Stimulated activated naive CD8-positive, alpha-beta T cell treated with anti-CD3 and anti-CD28 coated beads, Interleukin-15, Interleukin-2, amounts not matched to agents 100 ng/mL and 50 ng/mL, for 24 hours (primary cell): ENCODE measurements at regions not wholly inside any gene's neighbourhood (a gene's known extent, or its start where the extent isn't known, plus 50 kb on each side); places are given as distances from the start of the nearest gene placed in this dataset.
A peak's percentile ranks its signal among the peaks of the same experiment; 100 is the strongest.

Source experiments
- H3K27ac Mint-ChIP-seq: one replicate; pipeline ENCODE4 v1.8.0; 2021; ENCODE audit warnings: mild to moderate bottlenecking, mixed read lengths
- H3K27me3 Mint-ChIP-seq: one replicate; pipeline ENCODE4 v1.8.0; 2021; ENCODE audit warnings: mixed read lengths
- H3K36me3 Mint-ChIP-seq: one replicate; pipeline ENCODE4 v1.8.0; 2021; ENCODE audit warnings: low read depth, mixed read lengths
- H3K4me1 Mint-ChIP-seq: one replicate; pipeline ENCODE4 v1.8.0; 2021; ENCODE audit warnings: low read depth, mixed read lengths
- H3K4me3 Mint-ChIP-seq: one replicate; pipeline ENCODE4 v1.8.0; 2021; ENCODE audit warnings: mild to moderate bottlenecking, mixed read lengths
- H3K9me3 Mint-ChIP-seq: one replicate; pipeline ENCODE4 v1.8.0; 2021; ENCODE audit warnings: mixed read lengths

DNA sequence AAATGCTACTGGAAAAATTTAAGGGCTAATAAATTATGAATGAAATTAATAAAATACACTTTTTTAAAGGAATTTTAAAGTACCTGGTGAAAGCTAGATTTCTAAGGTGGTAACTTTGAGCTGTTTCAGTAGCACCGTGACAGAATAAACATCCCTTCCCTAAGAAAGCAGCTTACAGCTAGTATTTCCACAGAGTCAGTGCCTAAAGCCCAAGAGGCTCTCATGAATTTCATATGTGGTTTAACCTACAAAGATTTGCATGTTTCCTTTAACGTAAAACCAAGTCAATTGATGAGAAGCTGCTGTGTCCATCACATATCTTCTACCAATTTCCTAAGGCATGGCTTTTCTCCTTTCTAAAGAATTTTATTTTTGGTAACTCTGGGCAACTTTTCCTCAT, 56.8 kb downstream of the IFNG start:
- Mint-ChIP-seq H3K9me3 (no peaks in the 10 kb centered on the region), H3K4me1 (peaks cover 6% of the 10 kb centered on the region), H3K27me3 (peaks cover 5% of the 10 kb centered on the region), H3K27ac (no peak overlapping the region), H3K4me3 (no peak overlapping the region), H3K36me3 (no peaks in the 10 kb centered on the region)

DNA sequence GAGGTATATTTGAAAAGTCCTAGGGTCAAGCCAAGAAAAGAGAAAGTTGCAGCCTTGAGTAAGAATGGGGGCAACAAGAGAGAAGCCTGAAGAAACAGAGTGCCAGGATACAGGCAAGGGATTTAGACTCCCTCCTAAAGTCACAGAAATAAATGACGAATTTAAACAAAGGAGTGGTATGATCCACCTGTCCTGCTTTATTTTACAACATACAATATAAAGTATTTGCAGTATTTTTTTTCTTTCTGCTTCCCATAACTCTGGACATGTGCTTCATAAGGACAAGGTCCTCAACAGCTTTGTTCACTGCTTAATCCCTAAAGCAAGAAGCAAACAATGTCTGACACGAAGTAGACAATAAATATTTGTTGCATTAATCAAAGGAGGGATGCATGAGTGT, 57.4 kb downstream of the IFNG start:
- H3K36me3 Mint-ChIP-seq: no peaks in the 10 kb centered on the region
- peaks cover 3% of the 10 kb centered on the region for H3K4me1 Mint-ChIP-seq
- H3K9me3 Mint-ChIP-seq: no peaks in the 10 kb centered on the region
- H3K27ac Mint-ChIP-seq: no peak overlapping the region
- no peak overlapping the region for H3K4me3 Mint-ChIP-seq
- peaks cover 5% of the 10 kb centered on the region for H3K27me3 Mint-ChIP-seq

- peaks cover 5% of the 10 kb centered on the region for H3K27me3 Mint-ChIP-seq
- no peaks in the 10 kb centered on the region for H3K36me3 Mint-ChIP-seq
- no peak overlapping the region for H3K4me3 Mint-ChIP-seq
- H3K9me3 Mint-ChIP-seq: no peaks in the 10 kb centered on the region
- no peak overlapping the region for H3K27ac Mint-ChIP-seq
- peaks cover 3% of the 10 kb centered on the region for H3K4me1 Mint-ChIP-seq
Observed at GRCh38 chr12:68100241-68100640, 59.3 kb downstream of the IFNG start.

GRCh38 chr12:68098939-68099338, 60.6 kb downstream of the IFNG start:
- Mint-ChIP-seq H3K27me3 (peaks cover 5% of the 10 kb centered on the region), H3K27ac (no peak overlapping the region), H3K4me1 (peaks cover 11% of the 10 kb centered on the region), H3K9me3 (no peaks in the 10 kb centered on the region), H3K4me3 (no peak overlapping the region), H3K36me3 (no peaks in the 10 kb centered on the region)

DNA sequence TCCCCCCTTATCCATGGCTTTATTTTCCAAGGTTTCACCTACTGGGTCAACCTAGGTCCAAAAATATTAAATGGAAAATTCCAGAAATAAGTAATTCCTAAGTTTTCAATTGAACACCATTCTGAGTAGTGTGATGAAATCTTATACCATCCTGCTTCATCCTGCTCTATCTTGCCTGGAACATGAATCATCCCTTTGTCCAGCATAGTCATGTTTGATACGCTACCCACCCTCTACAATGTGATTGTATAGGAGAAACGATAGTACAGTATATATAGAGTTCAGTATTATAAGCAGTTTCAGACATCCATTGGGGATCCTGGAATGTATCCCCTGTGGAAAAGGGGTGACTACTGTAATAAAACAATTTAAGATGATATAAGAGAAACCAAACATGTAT, 62.2 kb downstream of the IFNG start:
- H3K9me3 Mint-ChIP-seq: no peaks in the 10 kb centered on the region
- no peak overlapping the region for H3K27ac Mint-ChIP-seq
- peaks cover 13% of the 10 kb centered on the region for H3K4me1 Mint-ChIP-seq
- H3K36me3 Mint-ChIP-seq: no peaks in the 10 kb centered on the region
- H3K27me3 Mint-ChIP-seq: peaks cover 5% of the 10 kb centered on the region
- H3K4me3 Mint-ChIP-seq: no peak overlapping the region

- Mint-ChIP-seq H3K27me3 (no peaks in the 10 kb centered on the region), H3K36me3 (peaks cover 2% of the 10 kb centered on the region), H3K4me1 (peaks cover 12% of the 10 kb centered on the region), H3K4me3 (no peak overlapping the region), H3K27ac (no peak overlapping the region), H3K9me3 (peaks cover 6% of the 10 kb centered on the region)
Observed at GRCh38 chr12:68094645-68095395, 64.7 kb downstream of the IFNG start.

DNA sequence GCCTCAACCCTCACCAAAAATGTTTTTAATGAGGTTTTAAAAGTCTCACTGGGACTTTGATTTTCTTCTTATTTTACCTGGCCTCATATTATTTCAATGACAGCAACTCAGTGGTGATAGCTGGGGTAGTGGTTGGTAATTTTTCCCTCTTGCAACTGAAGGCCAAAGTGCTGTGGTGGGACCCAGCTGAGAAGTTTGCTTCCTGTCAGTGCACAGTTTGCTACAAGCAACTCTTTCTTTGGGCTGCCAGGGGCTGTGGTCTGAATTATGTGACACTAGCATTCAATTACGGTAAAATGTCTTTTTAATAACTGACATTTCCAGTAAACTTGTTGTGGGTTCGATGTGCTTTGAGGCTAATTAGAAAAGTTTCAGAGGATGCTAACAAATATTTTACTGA, 65.3 kb downstream of the IFNG start:
- no peaks in the 10 kb centered on the region for H3K27me3 Mint-ChIP-seq
- H3K27ac Mint-ChIP-seq: no peak overlapping the region
- H3K4me1 Mint-ChIP-seq: peaks cover 12% of the 10 kb centered on the region
- peaks cover 4% of the 10 kb centered on the region for H3K36me3 Mint-ChIP-seq
- H3K4me3 Mint-ChIP-seq: no peak overlapping the region
- peaks cover 12% of the 10 kb centered on the region for H3K9me3 Mint-ChIP-seq

DNA sequence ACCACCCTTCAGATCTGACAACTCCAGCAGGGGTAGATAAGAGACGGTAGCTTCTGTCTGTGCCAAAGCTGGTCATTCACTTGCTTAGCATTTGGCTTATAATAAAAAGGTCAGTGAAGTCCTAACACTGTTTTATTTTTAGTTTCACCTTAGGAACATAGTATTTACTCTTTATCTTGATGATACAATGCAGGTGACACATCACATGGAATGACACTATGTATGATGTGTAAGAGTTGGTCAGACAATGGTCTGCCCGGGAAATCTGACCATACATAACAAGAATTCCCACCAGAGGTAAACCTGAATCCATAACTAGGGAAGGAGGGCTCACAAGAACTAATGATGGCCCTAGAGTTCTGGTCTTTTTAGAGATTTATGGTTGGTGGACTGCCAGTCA, 66.6 kb downstream of the IFNG start:
- no peak overlapping the region for H3K27ac Mint-ChIP-seq
- peaks cover 16% of the 10 kb centered on the region for H3K9me3 Mint-ChIP-seq
- no peak overlapping the region for H3K4me3 Mint-ChIP-seq
- H3K36me3 Mint-ChIP-seq: peaks cover 4% of the 10 kb centered on the region
- no peaks in the 10 kb centered on the region for H3K27me3 Mint-ChIP-seq
- peaks cover 12% of the 10 kb centered on the region for H3K4me1 Mint-ChIP-seq

DNA sequence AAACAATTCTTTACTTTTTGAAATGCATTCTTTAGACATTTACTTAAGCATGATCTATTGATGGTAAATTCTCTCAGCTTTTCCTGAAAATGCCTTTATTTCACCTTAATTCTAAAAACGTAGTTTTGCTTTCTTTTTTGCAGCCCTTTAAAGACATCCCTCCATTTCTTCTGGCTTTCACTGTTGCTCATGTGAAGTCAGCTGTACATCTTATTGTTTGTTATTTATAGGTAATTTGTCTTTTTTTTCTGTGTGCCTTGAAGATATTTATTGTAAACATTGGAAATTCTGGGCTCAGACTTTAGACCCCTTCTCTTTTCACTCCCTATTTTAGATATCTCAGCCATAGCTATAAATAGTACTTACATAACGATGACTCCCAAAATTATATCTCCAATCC, 70.4 kb downstream of the IFNG start:
- Mint-ChIP-seq H3K36me3 (peaks cover 9% of the 10 kb centered on the region), H3K27ac (no peak overlapping the region), H3K9me3 (peaks cover 27% of the 10 kb centered on the region), H3K4me1 (peaks cover 4% of the 10 kb centered on the region), H3K4me3 (no peak overlapping the region), H3K27me3 (no peaks in the 10 kb centered on the region)

DNA sequence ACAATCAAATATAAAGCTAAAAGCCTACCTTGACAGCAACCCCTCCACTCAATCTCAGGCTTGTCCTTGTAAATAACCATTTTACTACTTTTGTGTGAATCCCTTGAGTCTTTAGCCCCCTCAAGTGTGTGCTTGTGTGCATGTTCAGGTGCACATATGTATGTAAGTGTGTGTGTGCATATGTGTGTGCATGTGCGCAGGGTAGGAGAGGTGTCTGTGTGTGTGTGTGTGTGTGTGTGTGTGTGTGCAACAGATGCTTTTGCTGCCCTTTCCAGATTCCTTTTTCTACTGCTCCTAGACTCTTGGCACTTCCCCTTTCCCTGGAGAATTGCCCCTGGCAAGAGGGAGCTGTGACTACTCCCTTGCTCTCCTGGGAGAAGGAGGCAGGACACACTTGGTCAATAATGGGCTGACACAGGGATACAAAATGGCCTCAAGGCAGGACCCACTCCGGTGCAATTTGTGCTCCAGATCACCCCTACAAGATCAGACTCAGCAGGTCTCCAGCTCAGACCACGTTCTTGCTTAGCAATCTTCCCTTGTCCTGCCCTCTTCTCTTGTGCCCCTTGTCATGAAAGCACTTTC, 73.4 kb downstream of the IFNG start:
- H3K27ac Mint-ChIP-seq: no peak overlapping the region
- H3K27me3 Mint-ChIP-seq: no peaks in the 10 kb centered on the region
- peaks cover 40% of the 10 kb centered on the region for H3K9me3 Mint-ChIP-seq
- no peak overlapping the region for H3K4me3 Mint-ChIP-seq
- peaks cover 8% of the 10 kb centered on the region for H3K4me1 Mint-ChIP-seq
- peaks cover 22% of the 10 kb centered on the region for H3K36me3 Mint-ChIP-seq

DNA sequence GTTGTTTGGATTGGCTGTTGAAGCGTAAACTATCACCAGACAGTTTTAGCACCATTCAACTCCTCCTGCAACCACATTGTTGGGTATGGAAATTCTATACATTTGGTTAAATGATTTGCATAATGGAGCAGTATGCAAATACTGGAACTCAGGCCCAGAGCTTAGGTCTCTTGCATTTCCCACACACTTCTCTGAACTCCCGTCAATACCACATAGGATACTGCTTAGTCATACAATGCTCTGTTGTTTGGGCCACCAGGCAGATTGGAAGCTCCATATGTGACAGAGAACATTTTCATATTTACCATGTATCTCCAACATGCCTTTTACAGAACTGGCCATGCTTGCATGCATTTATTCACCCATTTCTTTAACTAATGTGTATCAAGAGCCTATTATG, 78.0 kb downstream of the IFNG start:
- Mint-ChIP-seq H3K9me3 (peaks cover 24% of the 10 kb centered on the region), H3K36me3 (peaks cover 17% of the 10 kb centered on the region), H3K4me3 (no peak overlapping the region), H3K27me3 (no peaks in the 10 kb centered on the region), H3K4me1 (peaks cover 38% of the 10 kb centered on the region), H3K27ac (no peak overlapping the region)

DNA sequence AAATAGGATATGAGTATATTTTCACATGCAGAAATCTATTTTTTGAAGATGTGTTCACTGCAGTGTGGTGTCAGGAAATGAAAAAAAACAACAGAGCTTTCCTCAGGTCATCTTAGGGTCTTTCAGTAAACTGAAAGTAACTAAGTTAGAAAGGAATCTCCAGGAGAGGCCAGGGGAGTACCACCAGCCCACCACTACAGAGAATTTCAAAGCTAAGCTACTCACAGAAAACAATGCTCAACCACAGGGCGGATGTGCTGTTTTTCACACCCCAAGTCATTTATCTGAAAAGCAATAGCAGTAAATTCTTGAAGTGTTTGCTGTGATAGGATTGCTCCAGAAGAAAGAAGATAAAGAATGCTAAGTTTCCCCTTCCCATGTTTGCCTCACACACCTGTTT, 79.0 kb downstream of the IFNG start:
- Mint-ChIP-seq H3K4me3 (no peak overlapping the region), H3K27me3 (no peaks in the 10 kb centered on the region), H3K27ac (peak overlapping the region; percentile 56), H3K9me3 (peaks cover 24% of the 10 kb centered on the region), H3K36me3 (peaks cover 17% of the 10 kb centered on the region), H3K4me1 (peaks cover 38% of the 10 kb centered on the region)

- peaks cover 11% of the 10 kb centered on the region for H3K36me3 Mint-ChIP-seq
- H3K27me3 Mint-ChIP-seq: no peaks in the 10 kb centered on the region
- H3K27ac Mint-ChIP-seq: no peak overlapping the region
- H3K4me3 Mint-ChIP-seq: no peak overlapping the region
- H3K9me3 Mint-ChIP-seq: peaks cover 12% of the 10 kb centered on the region
- H3K4me1 Mint-ChIP-seq: peaks cover 38% of the 10 kb centered on the region
Observed at GRCh38 chr12:68078737-68079136, 80.8 kb downstream of the IFNG start.

- Mint-ChIP-seq H3K27me3 (no peaks in the 10 kb centered on the region), H3K4me1 (peaks cover 28% of the 10 kb centered on the region), H3K27ac (no peak overlapping the region), H3K4me3 (no peak overlapping the region), H3K36me3 (no peaks in the 10 kb centered on the region), H3K9me3 (no peaks in the 10 kb centered on the region)
Observed at GRCh38 chr12:68075416-68075815, 84.1 kb downstream of the IFNG start.

- Mint-ChIP-seq H3K9me3 (no peaks in the 10 kb centered on the region), H3K36me3 (no peaks in the 10 kb centered on the region), H3K27ac (no peak overlapping the region), H3K4me3 (no peak overlapping the region), H3K4me1 (peaks cover 27% of the 10 kb centered on the region), H3K27me3 (no peaks in the 10 kb centered on the region)
Observed at GRCh38 chr12:68074306-68075027, 85.1 kb downstream of the IFNG start.
